ENCODE measurements at regions not wholly inside any gene's neighbourhood (a gene's known extent, or its start where the extent isn't known, plus 50 kb on each side); places are given as distances from the start of the nearest gene placed in this dataset.
A peak's percentile ranks its signal among the peaks of the same experiment; 100 is the strongest.

DNA sequence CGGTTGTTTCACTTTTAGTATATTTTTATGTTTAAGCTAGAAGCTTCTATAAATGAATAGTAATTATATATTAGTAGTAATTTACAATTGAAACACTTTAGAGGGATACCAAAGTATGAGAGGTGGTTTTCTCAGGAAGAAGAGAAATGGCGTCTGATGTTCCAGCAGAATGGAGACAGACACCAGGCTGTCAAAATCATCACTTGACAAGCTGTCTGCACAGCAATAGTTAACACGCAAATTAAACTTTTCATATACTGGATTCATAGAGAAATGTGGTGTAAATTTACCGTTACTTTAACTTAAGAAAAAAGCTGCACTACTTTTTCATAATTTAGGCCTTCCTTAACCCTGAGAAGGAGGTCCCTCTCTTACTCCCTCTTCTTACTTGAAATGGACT, 82.6 kb downstream of the FAM217A start:
- TF ChIP-seq POLR2A (IDR thresholded peaks at IDR 0.05) (no peak), CTCF (IDR thresholded peaks at IDR 0.05) (no peak)
- no peaks in the 10 kb centered on the region for H3K9me3 ChIP-seq
- H3K27ac ChIP-seq, result no peak overlapping the region
- DNase-seq, result no peak
- H3K27me3 ChIP-seq, result no peaks in the 10 kb centered on the region
- H3K4me1 ChIP-seq, result peaks cover 4 to 10% of the 10 kb centered on the region in 2 donors
- intact Hi-C loops (cut with DNase I), result loop anchor here (10.0 kb wide), 1 partner anchor 722 kb away; no protein-coding TSS in a partner anchor
- H3K4me3 ChIP-seq (replicated peaks in 1 of 3), result no peak overlapping the region
- H3K36me3 ChIP-seq, result no peaks in the 10 kb centered on the region
- WGBS, 2 donors, result 95% methylated on average over 4 of the region's 4 CpGs

GRCh38 chr6:3997177-3997770, 81.7 kb downstream of the FAM217A start:
- Histone ChIP-seq H3K4me3 (replicated peaks in 1 of 3) (no peak overlapping the region), H3K27me3 (no peaks in the 10 kb centered on the region), H3K27ac (peak overlapping the region; percentile 12 to 16 (median 15)), H3K4me1 (peaks cover 0 to 6% of the 10 kb centered on the region in 2 donors), H3K36me3 (no peaks in the 10 kb centered on the region), H3K9me3 (no peaks in the 10 kb centered on the region)
- intact Hi-C loops (cut with DNase I), result loop anchor here (10.0 kb wide), 1 partner anchor 722 kb away; no protein-coding TSS in a partner anchor
- 58 to 66% methylated on average over 3 of the region's 3 CpGs for WGBS, 2 donors
- TF ChIP-seq CTCF (IDR thresholded peaks at IDR 0.05) (no peak), POLR2A (IDR thresholded peaks at IDR 0.05) (no peak)
- no peak for DNase-seq

DNA sequence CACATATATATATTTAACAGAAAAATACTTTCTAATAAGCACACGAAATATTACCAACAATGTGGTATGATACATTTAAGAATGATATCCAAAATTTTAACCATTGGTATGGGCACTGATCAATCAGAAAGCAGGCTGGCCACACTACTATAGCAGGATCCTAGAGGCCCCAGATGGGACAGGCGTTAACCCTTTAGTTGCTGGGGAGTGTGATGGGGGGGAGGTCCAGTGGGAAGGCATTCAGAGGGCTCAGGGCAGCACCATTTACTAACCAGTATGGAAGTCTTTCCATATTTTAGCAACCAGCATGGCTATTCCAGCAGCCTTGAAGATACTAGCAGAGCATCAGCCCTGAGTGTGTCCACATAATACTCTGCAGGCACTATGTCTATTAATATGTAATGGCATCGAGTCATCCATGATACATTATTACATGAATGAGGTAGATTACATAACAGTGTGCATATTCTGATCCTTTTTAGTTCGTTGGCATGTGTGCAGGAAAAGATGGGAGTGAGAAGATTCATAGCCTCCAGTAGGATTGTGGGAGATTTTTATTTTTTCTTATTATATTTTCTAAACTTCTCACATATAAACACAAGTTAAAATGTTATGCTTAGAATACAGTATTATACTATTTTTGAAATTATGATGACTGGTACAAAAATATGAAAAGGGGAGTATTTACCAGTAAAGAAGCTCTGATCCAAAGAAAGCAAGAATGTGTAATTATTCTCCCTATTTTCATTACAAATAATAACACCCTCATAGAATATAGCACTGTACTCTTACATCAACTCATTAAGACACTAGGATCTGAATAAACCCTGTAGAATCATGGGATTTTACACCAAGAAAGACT, 78.9 kb downstream of the FAM217A start:
- no peaks in the 10 kb centered on the region for H3K36me3 ChIP-seq
- H3K27me3 ChIP-seq, result no peaks in the 10 kb centered on the region
- no peak overlapping the region for H3K27ac ChIP-seq
- no peaks in the 10 kb centered on the region for H3K4me1 ChIP-seq
- DNase-seq, result no peak
- 89 to 95% methylated on average over 4 of the region's 4 CpGs for WGBS, 2 donors
- H3K4me3 ChIP-seq (replicated peaks in 1 of 3), result no peak overlapping the region
- intact Hi-C loops (cut with DNase I), result loop anchor here (10.0 kb wide), 1 partner anchor 725 kb away; no protein-coding TSS in a partner anchor
- no peak for TF ChIP-seq POLR2A (IDR thresholded peaks at IDR 0.05)
- TF ChIP-seq CTCF (IDR thresholded peaks at IDR 0.05), result no peak
- no peaks in the 10 kb centered on the region for H3K9me3 ChIP-seq

GRCh38 chr6:4004249-4004648, 74.7 kb downstream of the FAM217A start:
- TF ChIP-seq CTCF (IDR thresholded peaks at IDR 0.05) (no peak), POLR2A (IDR thresholded peaks at IDR 0.05) (no peak)
- Histone ChIP-seq H3K4me3 (replicated peaks in 1 of 3) (no peak overlapping the region), H3K36me3 (no peaks in the 10 kb centered on the region), H3K27me3 (no peaks in the 10 kb centered on the region), H3K4me1 (no peaks in the 10 kb centered on the region), H3K27ac (no peak overlapping the region), H3K9me3 (no peaks in the 10 kb centered on the region)
- DNase-seq, result no peak
- 79 to 83% methylated on average over 3 of the region's 3 CpGs for WGBS, 2 donors
- intact Hi-C loops (cut with DNase I), result no loop called here
